ENCODE measurements at regions not wholly inside any gene's neighbourhood (a gene's known extent, or its start where the extent isn't known, plus 50 kb on each side); places are given as distances from the start of the nearest gene placed in this dataset.

- H3K27me3 Mint-ChIP-seq (ENCODE audit: low read depth): peaks cover 49% of the 10 kb centered on the region
- DNase-seq (ENCODE audit: low spot score in 2 of 2, unreplicated experiment in 2 of 2): no peak
- H3K27ac Mint-ChIP-seq: no peak overlapping the region
- no peaks in the 10 kb centered on the region for H3K36me3 Mint-ChIP-seq
- TF ChIP-seq CTCF (IDR thresholded peaks at IDR 0.05; ENCODE audit: unreplicated experiment): no peak
- H3K4me3 Mint-ChIP-seq: no peak overlapping the region
- no peaks in the 10 kb centered on the region for H3K9me3 Mint-ChIP-seq
- peaks cover 7% of the 10 kb centered on the region for H3K4me1 Mint-ChIP-seq
Observed at GRCh38 chr6:14226051-14226660, 108.6 kb downstream of the CD83 start.

GRCh38 chr6:14228571-14228970, 111.0 kb downstream of the CD83 start:
- Mint-ChIP-seq H3K4me1 (peaks cover 9% of the 10 kb centered on the region), H3K27ac (no peak overlapping the region), H3K36me3 (no peaks in the 10 kb centered on the region), H3K9me3 (no peaks in the 10 kb centered on the region), H3K4me3 (no peak overlapping the region), H3K27me3 (ENCODE audit: low read depth) (peaks cover 46% of the 10 kb centered on the region)
- no peak for DNase-seq (ENCODE audit: low spot score in 2 of 2, unreplicated experiment in 2 of 2)
- TF ChIP-seq CTCF (IDR thresholded peaks at IDR 0.05; ENCODE audit: unreplicated experiment): no peak

DNA sequence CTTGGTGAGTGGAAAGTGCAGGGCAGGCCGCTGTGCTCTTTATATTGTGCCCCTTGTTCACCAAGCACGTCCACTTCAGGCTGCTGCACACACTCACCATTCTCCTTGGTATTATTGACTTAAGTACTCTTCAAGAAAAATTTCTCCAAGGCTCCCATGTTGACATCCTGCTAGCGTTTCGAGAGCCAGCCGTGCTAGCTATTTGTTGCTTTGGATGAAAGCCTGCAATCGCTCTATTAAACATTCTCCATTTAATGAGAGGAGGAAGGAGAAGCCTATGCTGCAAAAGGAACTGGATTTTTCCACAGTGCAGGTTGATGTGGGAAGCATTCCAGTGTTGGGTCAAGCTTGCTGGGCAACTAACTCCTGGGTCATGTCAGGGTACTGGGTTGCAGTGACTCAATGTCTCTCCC, 113.5 kb downstream of the CD83 start:
- no peaks in the 10 kb centered on the region for H3K9me3 Mint-ChIP-seq
- H3K4me1 Mint-ChIP-seq: peaks cover 9% of the 10 kb centered on the region
- no peak for TF ChIP-seq CTCF (IDR thresholded peaks at IDR 0.05; ENCODE audit: unreplicated experiment)
- no peak overlapping the region for H3K4me3 Mint-ChIP-seq
- no peak overlapping the region for H3K27ac Mint-ChIP-seq
- no peaks in the 10 kb centered on the region for H3K36me3 Mint-ChIP-seq
- no peak for DNase-seq (ENCODE audit: low spot score in 2 of 2, unreplicated experiment in 2 of 2)
- H3K27me3 Mint-ChIP-seq (ENCODE audit: low read depth): peaks cover 42% of the 10 kb centered on the region

DNA sequence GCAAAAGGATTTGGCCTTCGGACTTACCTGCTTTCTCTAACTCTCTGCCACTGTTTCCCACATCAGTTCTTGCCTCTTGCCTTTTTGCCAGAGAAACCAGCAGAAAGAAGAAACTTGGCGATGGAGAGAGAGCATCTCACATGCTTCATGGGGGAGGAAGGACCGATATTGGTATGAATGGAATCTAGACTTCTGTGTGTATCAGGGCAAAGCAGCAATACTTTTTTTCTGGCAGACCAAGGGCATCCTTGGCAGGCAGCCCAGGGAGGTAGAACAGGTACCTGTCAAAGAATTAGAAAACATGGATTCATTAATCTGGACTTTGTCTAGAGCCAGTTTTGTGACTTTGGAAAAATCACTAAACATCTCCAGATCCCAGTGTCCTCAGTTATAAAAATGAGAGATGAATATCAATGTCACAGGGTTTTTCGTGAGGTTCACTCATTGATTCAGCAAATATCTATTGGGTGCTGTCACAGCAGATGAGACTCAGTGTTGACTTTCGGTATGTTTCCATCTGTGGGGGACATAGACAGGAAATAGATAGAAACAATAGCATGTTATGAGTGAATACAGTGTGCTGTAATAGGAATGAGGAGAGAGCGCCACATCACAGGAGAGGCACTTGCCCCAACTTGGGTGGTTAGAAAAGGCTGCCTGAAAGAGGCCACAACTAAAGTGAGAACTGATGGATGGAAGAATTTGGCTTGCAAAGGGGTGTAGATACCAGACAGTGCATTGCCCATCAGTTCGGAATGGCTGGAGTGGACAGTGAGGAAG, 114.1 kb downstream of the CD83 start:
- Mint-ChIP-seq H3K27ac (no peak overlapping the region), H3K4me1 (peaks cover 9% of the 10 kb centered on the region), H3K36me3 (no peaks in the 10 kb centered on the region), H3K27me3 (ENCODE audit: low read depth) (peaks cover 44% of the 10 kb centered on the region), H3K9me3 (no peaks in the 10 kb centered on the region), H3K4me3 (no peak overlapping the region)
- TF ChIP-seq CTCF (IDR thresholded peaks at IDR 0.05; ENCODE audit: unreplicated experiment): no peak
- no peak for DNase-seq (ENCODE audit: low spot score in 2 of 2, unreplicated experiment in 2 of 2)

DNA sequence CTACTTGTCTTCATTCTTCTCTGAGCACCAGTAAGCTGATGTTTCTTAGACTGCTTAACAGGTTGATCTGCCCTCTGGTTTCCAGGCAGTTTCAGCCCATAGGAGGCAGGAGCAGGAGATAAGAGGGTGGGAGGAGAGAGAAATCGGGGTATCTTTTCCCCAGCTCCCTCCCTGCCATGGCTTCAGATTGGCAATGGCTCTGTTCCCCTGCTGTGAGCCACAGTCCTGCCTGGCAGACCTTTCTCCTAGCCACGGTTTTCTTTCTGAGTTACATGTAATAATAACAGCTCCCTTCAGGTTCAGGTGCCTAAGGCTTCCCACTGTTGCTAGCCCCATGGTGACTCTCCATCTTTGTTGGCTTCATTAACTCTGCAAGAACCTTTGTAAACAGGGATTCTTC, 115.3 kb downstream of the CD83 start:
- Mint-ChIP-seq H3K9me3 (no peaks in the 10 kb centered on the region), H3K4me1 (peaks cover 12% of the 10 kb centered on the region), H3K27ac (no peak overlapping the region), H3K4me3 (no peak overlapping the region), H3K27me3 (ENCODE audit: low read depth) (peaks cover 40% of the 10 kb centered on the region), H3K36me3 (no peaks in the 10 kb centered on the region)
- no peak for TF ChIP-seq CTCF (IDR thresholded peaks at IDR 0.05; ENCODE audit: unreplicated experiment)
- no peak for DNase-seq (ENCODE audit: low spot score in 2 of 2, unreplicated experiment in 2 of 2)
